GM19397 (cell line): ENCODE measurements at regions not wholly inside any gene's neighbourhood (a gene's known extent, or its start where the extent isn't known, plus 50 kb on each side); places are given as distances from the start of the nearest gene placed in this dataset.

Experiments
- ATAC-seq: cut with Tn5 transposase; IDR thresholded peaks from one replicate; pipeline ENCODE4 v1.9.1; 2021; ENCODE audit warnings: mild to moderate bottlenecking, moderate library complexity; ENCODE audit not compliant: unreplicated experiment

DNA sequence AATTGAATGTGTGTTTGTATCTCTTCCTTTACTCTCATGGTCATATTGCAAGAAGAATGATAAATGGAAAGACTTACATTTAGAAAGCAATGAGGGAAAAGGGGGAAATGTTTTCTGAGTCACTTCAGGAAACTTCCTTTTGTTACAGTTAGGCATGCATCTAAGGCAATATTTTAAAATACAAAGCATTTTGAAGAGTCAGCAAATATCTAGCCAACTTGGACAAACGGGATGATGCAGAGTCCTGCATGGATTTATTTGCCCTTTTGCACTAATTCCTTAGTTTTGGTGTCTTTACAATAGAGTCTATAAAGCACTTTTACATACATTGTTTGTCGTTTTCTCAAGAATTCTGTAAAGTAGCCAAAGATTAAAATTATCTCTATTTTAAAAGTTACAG lies 286.2 kb upstream of the UBE2E2 start:
- ATAC-seq = no peak

DNA sequence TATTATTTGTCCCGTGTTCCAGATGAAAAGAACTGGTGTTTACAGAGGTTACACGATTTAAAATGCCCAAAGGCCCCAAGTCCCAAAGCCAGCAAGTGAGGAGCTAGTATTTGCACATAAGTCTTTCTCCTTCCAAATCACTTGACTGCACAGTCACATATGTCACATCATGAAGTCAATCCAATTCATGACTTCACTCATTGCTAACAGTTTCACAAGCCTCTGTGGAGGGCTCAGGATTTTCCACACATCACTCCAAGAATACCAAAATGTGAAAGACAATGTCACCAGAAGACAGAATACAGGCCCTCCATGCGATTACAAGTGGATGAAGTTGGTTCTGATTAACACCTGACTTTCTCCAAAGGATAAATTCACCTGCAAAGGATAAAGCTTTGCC lies 283.1 kb upstream of the UBE2E2 start:
- ATAC-seq = no peak

DNA sequence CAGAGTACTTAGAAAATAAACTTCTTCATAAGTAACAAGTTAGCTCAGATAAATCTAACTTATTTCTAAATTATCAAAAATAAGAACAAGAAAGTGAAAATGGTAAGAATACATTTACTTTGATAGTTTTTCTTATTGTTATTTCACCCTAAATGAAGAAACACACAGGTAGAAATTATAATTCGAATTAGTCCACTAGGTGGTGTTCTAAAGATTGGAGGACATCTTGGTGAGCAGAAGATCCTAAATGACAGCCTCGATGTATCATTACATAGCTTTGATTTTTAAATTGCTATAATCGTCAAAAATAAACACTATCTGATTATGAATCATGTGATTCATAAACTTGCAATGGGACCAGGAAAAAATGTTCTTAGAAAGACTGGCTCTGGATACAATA lies 280.8 kb upstream of the UBE2E2 start:
- ATAC-seq = no peak

DNA sequence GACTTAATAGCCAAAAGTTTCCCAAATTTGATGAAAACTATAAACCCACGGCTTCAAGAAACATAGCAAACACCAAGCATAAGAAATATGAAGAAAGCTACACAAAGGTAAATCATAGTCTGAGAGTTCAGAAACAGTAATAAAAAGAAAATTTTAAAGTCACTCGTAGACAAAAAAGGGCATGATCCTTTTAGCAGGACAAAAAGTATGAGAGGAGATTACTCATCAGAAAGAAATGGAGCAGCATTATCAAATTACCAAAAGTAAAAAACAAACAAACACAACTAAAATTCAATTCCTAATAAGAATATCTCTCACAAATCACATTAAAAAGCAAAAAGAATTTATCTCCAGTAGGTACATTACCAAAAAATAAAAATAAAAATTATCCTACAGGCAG lies 279.4 kb upstream of the UBE2E2 start:
- no peak for ATAC-seq

DNA sequence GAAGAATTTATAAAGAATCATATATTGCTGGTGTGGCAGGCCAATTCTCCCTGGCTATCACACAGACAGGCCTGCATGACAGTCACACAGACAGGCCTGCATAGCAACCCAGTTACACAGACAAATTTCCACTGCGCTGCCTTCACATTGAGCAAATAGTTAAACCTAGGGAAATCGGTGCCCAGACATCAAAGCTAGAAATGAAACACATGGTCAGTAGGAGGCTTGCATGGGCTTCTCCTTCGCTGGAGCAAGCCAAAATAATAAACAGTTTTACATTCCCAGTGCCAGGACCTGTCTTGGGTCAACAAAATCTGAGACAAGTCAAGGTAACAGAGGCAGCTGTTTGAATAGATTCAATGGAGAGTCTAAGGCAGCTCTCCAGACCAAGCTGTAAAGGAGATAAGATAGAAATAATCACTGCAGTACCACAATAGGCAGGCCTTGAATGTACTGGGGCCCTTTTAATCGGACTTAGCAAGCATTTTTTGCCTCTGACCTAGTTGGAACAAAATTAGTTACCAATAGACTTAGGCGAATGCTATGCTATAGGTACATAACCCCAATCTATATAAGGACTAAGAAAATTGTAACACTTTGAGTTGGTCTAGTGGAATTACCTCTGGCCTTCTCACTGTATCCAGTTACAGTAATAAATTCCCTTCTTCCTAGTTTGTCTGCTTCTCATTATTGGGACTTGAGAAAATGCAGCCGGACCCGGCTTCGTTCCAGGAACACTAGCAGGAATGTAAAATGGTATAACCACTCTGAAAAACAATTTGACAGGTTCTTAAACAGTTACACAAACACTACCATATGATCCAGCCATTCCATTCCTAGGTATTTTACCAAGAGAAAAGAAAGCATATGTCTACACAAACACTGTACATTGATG lies 274.7 kb upstream of the UBE2E2 start:
- no peak for ATAC-seq

DNA sequence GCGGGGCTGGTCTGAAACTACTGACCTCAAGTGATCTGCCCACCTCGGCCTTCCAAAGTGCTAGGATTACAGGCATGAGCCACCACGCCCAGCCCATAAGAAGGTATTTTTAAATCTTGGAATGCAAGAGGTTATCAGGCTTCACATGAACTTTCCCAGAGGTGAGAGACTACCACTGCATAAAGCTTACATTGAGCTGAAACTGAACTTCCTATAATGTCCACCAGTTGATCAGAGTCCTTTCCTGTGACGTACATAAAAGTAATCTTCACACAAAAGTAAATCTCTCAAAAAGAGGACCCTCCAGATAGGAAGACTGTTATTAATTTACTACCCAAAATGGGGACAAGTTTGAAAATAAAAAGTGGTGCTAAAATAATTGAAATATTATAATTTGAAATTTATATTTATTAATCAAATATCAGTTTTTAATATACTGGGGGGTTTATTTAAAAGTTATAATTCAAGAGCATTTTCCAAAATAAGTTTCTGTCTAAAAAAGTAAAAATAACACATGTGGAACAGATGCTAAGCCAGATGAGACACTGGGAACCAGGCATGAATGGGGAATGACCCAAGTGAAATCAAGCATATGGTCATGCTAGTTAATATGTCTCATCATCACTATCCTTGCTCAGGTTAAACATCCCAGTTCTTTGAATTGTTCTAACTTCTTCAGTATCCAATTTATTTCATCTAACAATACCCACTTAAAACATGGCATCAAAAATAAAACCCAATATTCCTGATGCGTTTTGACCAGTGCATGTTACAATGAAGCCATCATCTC lies 269.9 kb upstream of the UBE2E2 start:
- no peak for ATAC-seq

DNA sequence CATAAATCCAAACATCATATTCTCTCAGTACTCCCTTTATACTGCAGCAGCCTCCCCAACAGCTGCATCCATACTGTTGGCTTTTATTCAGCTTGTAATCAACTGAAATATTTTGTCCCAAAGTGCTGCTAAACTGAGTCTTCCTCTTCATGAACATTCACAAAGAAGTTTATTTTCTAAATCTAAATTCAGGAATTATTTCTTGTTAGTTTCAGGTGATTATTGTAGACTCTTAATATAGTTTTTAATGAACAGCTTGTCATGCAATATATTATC lies 269.3 kb upstream of the UBE2E2 start:
- no peak for ATAC-seq

DNA sequence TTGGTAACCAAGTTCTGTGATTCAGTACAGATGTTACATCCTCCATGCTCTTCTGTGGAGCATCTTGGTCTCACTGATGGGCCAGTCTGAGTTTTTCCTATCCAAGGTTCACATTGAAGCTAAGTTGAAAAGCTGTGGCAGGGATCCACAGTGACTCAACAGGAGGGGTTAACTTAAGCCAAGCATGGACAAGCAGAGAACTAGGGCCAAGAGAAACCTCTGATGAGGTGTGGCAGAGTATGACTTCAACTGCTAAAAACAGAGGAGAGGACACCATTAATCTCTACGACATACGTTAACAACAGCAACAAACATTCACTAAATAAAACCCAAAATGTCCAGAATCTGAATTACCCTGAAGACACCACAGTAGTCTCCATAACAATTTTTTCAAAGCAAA lies 268.1 kb upstream of the UBE2E2 start:
- ATAC-seq = no peak

DNA sequence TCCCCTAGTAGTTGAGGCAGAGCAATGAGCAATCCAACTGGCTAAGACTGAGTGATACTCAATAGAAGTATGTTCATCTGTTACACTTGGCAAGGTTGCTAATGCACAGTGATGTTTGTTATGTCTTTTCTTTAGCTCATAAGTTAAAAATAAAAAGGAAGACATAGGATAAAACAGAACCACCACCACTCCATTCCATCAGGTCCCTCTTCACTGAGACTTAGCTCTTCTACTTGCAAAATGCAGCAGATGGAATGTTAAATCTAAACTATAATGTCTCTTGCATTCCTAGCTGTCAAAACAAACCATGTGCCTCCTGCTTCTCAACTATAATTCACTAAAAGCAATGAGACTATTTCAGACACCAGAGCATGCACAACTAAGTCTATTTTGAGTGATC lies 265.6 kb upstream of the UBE2E2 start:
- no peak for ATAC-seq

DNA sequence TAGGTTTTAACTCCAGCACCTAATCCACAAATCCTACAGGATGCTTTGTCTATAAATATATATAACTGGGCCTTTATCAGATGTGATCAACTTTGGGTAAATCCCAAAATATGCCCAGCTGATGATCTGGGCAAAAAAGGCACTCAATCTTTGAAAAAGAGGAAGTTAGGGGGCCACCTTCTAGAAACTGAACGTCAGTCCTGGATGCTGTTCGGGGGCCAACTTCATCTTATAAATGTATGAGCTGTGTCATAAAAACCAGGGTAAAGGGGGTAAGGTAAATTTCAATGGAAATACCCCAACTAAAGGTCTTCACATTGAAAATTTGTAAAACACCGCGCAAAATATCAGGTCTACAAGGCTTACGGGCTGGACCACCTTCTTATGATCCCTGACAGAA lies 264.4 kb upstream of the UBE2E2 start:
- no peak for ATAC-seq

DNA sequence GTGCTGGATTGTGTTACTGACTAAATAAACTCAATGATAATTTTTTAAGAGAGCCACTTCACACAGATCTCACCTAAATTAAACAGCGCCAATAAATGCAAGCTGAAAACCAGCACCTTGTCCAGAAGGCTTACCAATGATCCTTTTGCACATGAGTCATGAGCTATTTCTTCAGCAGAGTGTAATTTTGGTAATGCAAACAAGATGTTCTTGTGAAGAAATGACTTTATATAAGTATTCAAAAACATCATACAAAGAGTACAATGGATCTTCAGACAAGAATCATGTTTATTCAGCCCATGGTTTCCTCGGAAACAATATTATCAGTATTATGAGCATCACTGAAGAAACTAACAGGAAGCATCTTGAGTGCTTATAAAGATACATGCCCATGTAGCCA lies 263.8 kb upstream of the UBE2E2 start:
- no peak for ATAC-seq

DNA sequence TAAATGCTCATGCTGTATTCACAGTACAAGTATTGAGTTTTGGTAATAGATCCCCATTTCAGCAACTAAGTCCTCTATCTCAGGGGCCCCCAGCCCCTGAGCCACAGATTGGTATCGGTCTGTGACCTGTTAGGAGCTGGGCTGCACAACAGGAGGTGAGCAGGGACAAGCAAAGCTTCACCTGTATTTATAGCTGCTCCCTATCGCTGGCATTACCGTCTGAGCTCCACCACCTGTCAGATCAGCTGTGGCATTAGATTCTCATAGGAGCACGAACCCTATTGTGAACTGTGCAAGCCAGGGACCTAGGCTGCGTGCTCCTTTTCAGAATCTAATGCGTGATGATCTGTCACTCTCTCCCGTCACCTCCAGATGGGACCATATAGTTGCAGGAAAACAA lies 262.8 kb upstream of the UBE2E2 start:
- no peak for ATAC-seq

DNA sequence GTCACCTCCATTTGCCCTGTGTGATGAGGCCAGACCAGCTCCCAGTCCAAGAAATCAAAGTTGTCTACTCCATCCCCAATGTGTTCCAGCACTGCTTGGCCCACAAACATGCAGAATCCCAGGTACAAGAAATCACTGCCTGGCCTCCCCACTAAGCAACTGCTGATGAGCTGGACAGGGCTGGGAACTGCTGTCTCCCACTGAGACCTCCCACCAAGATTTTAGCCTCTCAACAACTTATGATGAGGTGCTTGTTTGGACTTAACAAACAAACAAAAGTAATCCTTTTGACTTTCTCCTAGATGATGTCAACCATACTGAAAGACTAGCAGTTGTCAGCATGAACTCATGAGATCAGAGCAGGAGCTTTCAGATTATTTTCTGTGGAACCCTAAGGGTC lies 260.1 kb upstream of the UBE2E2 start:
- ATAC-seq = no peak

DNA sequence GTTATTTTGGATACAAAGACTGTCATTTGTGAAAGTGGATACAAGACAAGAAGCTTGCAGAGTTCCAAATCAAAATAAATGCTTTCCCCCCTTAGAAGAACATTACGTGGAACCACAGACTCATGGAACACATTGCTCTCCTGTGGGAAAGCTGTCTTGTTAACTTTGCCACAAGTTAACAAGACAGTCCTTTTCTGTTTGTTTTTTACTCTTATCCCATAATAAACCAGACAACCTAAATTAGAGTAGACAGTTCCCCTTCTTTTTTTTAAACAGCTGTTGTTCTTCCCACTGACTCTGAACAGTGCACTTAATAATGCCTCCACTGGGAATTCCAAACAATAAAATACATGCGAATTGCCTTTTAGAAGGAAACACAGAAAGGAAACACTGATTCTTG lies 255.3 kb upstream of the UBE2E2 start:
- no peak for ATAC-seq

DNA sequence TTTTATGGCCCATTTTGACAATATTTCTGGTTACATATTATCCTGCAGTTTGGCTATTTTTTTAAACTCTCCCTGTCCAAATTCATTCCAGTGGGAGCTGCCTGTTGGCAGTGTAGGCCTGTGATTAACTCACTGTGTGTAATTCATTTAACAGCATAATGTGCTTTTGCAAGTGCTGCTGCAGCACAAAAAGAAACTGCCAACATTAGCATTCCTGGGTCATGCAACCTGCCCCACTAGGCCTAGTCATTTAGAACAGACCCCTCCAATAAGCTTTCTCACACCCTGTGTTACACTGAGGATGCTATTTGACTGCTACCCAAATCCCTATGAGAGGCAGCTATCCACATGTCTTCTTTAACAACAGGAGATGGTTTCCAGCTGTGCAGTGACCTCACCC lies 251.2 kb upstream of the UBE2E2 start:
- no peak for ATAC-seq

DNA sequence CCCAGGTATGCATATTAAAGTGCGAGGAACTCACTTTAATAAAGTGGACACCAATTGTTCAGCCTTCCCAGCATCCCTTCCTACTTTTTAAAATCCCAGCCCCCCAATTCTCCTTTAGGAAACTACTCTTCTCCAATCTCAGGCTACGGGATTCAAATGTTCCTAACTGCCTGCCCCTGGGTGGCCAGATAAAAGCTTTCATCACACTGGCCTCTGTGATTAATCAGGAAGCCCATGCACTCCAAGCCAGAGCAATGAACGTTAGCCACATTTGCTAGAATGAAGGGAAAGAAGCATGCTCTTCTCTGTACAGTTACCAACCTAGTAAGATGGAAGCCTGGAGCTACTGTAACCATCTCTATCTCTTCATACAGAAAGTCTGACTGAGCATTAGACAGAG lies 250.3 kb upstream of the UBE2E2 start:
- no peak for ATAC-seq

DNA sequence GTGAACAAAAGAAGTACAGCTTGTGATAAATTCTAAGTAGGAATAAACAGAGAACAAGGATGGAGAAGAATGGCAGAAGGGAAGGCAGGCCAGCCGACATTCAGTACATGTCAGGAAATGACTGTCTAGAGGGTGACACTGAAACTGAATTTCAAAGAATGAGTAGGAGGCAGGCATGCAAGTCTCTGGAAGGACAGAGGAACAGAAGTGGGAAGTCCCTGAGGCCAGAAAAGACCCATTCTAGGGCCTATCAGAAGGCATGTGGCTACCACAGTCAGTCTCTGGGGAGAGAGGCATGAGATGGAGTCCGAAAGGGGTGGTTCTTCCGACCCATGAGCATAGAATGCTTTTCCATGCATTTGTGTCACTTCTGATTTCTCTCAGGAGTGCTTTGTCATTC lies 243.5 kb upstream of the UBE2E2 start:
- ATAC-seq = peak; percentile 92

DNA sequence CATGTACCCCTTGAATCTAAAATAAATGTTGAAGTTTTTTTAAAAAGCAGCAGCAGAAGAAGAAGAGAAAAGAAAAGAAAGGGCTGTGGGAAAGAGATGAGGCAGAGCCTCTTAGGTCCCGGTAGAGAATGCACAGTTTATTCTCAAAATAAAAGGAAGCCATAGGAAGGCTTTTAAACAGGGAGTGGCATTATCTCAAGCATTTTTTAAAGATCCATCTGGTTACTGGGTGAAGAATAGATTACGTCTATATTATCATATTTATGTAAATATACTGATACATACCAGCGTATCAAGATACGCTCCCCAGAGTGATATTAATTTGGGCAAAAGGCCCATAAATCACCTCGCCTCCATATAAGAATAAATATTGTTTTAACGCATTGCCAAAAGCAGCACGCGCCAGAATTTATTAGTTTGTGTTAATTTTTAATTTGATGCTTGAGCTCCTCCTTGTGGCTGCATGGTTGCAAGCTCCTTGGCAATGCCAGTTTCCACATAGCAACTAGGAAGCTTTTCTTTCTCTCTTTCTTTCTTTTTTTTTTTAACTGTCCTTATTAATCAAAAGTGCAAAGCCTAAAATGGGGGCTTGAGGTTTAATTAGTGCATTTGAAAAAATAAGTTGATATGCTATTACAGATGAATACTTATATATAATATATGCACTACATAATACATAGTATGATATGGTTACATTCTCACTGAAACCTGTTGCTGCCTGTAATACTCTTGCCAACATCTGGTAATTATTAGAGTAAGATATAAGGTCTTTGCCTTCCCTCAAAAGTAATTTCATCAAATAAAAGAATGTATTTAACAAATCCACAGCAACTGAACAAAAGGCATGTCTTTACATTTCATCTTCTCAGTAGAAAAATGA lies 242.8 kb upstream of the UBE2E2 start:
- ATAC-seq = no peak

DNA sequence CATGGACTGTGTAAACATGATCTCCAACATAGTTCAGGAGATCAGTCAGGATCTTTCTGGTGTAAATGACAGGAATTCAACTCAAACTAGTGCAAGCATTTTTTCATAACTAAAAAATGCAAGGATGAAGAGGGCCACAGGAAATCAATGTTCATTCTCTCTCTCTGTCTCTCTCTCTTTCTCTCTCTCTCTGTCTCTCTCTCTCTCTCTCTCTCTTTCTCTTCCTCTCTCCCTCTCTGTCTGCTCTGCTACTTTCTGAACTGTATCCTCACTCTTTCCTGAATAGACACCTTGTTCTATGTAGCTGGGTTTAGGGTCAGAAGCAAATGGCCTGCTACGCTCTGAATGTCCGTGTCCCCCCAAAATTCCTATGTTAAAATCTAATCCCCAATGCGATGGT lies 240.9 kb upstream of the UBE2E2 start:
- ATAC-seq = no peak

DNA sequence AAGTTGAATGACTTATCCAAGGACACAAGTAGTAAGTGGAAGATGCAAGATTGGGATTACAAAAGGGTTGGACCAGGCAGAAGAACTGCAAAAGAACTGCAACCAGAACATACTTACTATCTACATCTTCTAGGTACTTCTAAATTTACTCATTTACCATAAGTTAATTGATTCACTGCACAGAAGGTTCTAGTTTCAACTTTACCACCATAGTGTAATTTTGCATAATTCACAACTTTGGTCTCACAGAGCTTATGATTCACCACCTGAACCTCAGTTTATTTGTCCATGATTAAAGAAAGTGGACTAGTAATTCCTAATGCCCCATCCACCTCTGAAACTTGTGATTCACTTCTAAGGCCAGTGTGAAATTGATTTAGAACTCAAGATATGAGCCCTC lies 236.8 kb upstream of the UBE2E2 start:
- ATAC-seq = no peak

DNA sequence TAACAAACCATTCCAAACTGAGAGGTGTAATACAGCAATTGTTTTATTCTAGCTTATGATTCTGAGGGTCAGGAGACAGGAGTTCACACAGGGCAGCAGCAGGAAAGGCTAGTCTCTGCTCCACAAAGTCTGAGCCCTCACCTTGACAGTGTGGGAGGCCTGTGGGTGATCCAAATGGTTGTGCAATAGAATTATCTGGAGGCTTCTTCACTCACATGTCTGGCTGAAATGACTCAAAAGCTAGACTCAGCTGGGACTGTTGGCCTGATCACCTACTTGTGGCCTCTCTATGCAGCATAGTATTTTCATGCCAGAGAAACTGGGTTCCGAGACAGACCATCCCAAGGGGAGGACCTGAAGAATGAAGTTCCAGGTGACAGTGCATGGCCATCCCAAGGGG lies 233.9 kb upstream of the UBE2E2 start:
- no peak for ATAC-seq

DNA sequence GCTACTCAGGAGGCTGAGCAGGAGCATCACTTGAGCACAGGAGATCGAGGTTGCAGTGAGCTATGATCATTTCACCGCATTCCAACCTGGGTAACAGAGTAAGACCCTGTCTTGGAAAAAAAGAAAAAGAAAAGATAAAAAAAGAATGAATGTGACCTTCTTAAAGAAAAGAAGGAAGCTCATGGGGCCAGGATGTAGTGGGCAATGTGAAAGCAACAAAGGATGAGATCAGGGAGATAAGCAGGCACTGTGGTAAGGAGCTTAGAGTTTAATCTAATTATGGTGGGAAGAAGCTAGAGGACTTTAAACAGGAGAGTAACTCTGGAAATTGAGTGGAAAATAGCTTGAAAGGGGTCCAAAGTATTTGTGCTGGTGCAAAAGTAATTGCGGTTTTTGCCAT lies 231.6 kb upstream of the UBE2E2 start:
- ATAC-seq = no peak
